ENCODE measurements at regions not wholly inside any gene's neighbourhood (a gene's known extent, or its start where the extent isn't known, plus 50 kb on each side); places are given as distances from the start of the nearest gene placed in this dataset.

DNA sequence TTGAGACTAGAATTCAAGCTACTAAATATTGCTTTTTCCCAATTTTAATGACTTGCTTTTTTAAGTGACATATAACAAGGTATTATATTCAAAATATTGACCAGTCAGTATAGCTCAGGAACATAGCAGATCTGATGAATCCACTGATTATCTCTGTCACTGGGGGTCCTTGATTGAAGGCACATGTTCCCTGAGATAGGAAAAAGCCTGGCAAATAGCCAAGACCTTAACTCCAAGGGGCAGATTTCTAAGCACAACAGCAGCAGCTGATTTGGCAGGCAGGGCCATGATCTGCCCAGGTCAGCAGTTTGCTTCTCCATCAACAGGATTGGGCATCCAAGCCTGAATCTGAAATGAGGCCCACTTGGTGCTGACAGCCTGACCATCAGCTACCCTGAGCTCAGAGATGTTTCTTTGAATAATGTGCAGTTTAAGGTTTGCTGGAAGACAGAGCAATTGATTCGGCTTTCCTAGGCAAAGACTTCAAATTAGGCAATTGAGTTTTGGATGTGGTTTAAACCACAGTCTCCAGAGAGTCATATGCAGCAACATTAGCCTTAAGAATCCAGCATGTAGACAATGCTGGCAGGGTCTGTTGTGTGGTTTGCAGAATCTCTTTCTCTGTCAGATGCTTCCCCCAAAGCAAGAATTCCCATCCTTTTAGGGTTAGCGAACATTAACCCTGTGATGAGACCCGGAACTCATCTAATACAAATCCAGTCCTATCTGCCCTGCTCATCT is 352.6 kb downstream of the ADRA2A start:
- H3K56ac ChIP-seq (replicated peaks; ENCODE audit: insufficient read length, low read depth, low read length): no peak overlapping the region
- H3K79me1 ChIP-seq (ENCODE audit: low read depth, low read length): no peaks in the 10 kb centered on the region
- no peak overlapping the region for H4K91ac ChIP-seq (replicated peaks; ENCODE audit: insufficient read length, low read length)
- H3K14ac ChIP-seq (ENCODE audit: insufficient read length): no peak overlapping the region
- no peak overlapping the region for H3K4me3 ChIP-seq (ENCODE audit: extremely low read depth in 1 of 4, insufficient read depth in 2 of 4, low read depth in 3 of 4, low read length in 4 of 4)
- H3K4me2 ChIP-seq (ENCODE audit: insufficient read depth in 1 of 2, low read depth in 2 of 2, low read length in 2 of 2): no peak overlapping the region
- no peaks in the 10 kb centered on the region for H4K20me1 ChIP-seq (replicated peaks in 1 of 2; ENCODE audit: control insufficient read depth in 1 of 2, insufficient read depth in 2 of 2, low read length in 2 of 2)
- 94% methylated on average over 3 of the region's 3 CpGs; no CpG with 5 or more reads in 1 of the 2 experiments for WGBS, 2 experiments (ENCODE audit: extremely low coverage in 1 of 2, insufficient coverage in 1 of 2, insufficient read length in 1 of 2, insufficient replicate concordance in 2 of 2, low coverage in 1 of 2, low lambda C conversion rate in 2 of 2, missing lambda C conversion rate in 1 of 2)
- H4K5ac ChIP-seq (ENCODE audit: insufficient read length, low read depth, low read length): no peak overlapping the region
- FAIRE-seq (no peak), DNase-seq (ENCODE audit: low read depth in 1 of 2, low spot score in 2 of 2) (no peak)
- H3K23ac ChIP-seq (ENCODE audit: insufficient read length): no peak overlapping the region
- H2BK12ac ChIP-seq (ENCODE audit: low read depth, low read length): no peak overlapping the region
- no peaks in the 10 kb centered on the region for H3K9me3 ChIP-seq (ENCODE audit: insufficient read depth in 2 of 2, low read depth in 1 of 2, low read length in 1 of 2)
- H2BK15ac ChIP-seq (ENCODE audit: low read length): no peak overlapping the region
- POLR2A ChIA-PET (ENCODE audit: partially characterized antibody): no interaction called here
- no peak overlapping the region; the same call in 1 of the 2 replicates for H2AFZ ChIP-seq (ENCODE audit: low read length)
- no peak overlapping the region for H2AK5ac ChIP-seq (ENCODE audit: low read depth, low read length)
- no peaks in the 10 kb centered on the region for H3K23me2 ChIP-seq (ENCODE audit: low read depth, low read length)
- no peak overlapping the region for H3K9ac ChIP-seq (replicated peaks in 1 of 4; ENCODE audit: extremely low read depth in 1 of 4, low read depth in 3 of 4, low read length in 3 of 4)
- no peak overlapping the region for H3K4ac ChIP-seq (replicated peaks; ENCODE audit: insufficient read length, low read depth, low read length)
- H3K27ac ChIP-seq (ENCODE audit: low read depth, low read length): no peak overlapping the region
- no peak overlapping the region for H3K18ac ChIP-seq (ENCODE audit: extremely low read depth, low read length)
- TF ChIP-seq CHD1 (IDR thresholded peaks at IDR 0.05; ENCODE audit: low read depth, low read length): no peak
- TF ChIP-seq KDM4A (IDR thresholded peaks at IDR 0.05; ENCODE audit: low read depth, low read length, severe bottlenecking): no peak
- TF ChIP-seq TEAD4 (IDR thresholded peaks at IDR 0.05; ENCODE audit: low read depth, low read length): no peak
- TF ChIP-seq, protein P1, sequence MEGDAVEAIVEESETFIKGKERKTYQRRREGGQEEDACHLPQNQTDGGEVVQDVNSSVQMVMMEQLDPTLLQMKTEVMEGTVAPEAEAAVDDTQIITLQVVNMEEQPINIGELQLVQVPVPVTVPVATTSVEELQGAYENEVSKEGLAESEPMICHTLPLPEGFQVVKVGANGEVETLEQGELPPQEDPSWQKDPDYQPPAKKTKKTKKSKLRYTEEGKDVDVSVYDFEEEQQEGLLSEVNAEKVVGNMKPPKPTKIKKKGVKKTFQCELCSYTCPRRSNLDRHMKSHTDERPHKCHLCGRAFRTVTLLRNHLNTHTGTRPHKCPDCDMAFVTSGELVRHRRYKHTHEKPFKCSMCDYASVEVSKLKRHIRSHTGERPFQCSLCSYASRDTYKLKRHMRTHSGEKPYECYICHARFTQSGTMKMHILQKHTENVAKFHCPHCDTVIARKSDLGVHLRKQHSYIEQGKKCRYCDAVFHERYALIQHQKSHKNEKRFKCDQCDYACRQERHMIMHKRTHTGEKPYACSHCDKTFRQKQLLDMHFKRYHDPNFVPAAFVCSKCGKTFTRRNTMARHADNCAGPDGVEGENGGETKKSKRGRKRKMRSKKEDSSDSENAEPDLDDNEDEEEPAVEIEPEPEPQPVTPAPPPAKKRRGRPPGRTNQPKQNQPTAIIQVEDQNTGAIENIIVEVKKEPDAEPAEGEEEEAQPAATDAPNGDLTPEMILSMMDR (IDR thresholded peaks at IDR 0.05; ENCODE audit: control extremely low read depth in 1 of 3, insufficient read depth in 1 of 3, low read depth in 1 of 3, low read length in 3 of 3): no peak
- no peak for TF ChIP-seq CBX8 (IDR thresholded peaks at IDR 0.05; ENCODE audit: borderline replicate concordance, low read depth, low read length)
- TF ChIP-seq CEBPB (IDR thresholded peaks at IDR 0.05; ENCODE audit: low read depth, low read length): no peak
- no peak for TF ChIP-seq BRCA1 (IDR thresholded peaks at IDR 0.05; ENCODE audit: low read depth, low read length)
- H3K27me3 ChIP-seq (replicated peaks in 1 of 4; ENCODE audit: control insufficient read depth in 3 of 4, extremely low read depth in 1 of 4, insufficient read depth in 3 of 4, low read length in 3 of 4): no peaks in the 10 kb centered on the region
- H2BK5ac ChIP-seq (ENCODE audit: low read depth, low read length): no peak overlapping the region
- H3K36me3 ChIP-seq (ENCODE audit: control insufficient read depth in 2 of 4, insufficient read depth in 4 of 4, low read length in 3 of 4): no peaks in the 10 kb centered on the region
- H3K79me2 ChIP-seq (ENCODE audit: control insufficient read depth in 1 of 2, insufficient read depth in 2 of 2, low read length in 2 of 2): no peaks in the 10 kb centered on the region
- CTCF ChIA-PET (ENCODE audit: partially characterized antibody): no interaction called here
- H4K8ac ChIP-seq (ENCODE audit: extremely low read depth, insufficient read depth, low read length): no peak overlapping the region
- no peak overlapping the region for H2BK120ac ChIP-seq (replicated peaks; ENCODE audit: low read depth, low read length)
- no peaks in the 10 kb centered on the region for H3K4me1 ChIP-seq (replicated peaks in 1 of 4; ENCODE audit: control insufficient read depth in 3 of 4, insufficient read depth in 4 of 4, low read length in 3 of 4)
- H2BK20ac ChIP-seq (ENCODE audit: low read length): no peak overlapping the region

Data from H1 (cell line).